Liver (tissue), 6 donors: ENCODE measurements at regions not wholly inside any gene's neighbourhood (a gene's known extent, or its start where the extent isn't known, plus 50 kb on each side); places are given as distances from the start of the nearest gene placed in this dataset.
"Not testable (repeated sequence)": the region's sequence is repeated elsewhere in the genome, so short reads cannot be mapped to it uniquely, and the experiment has no call there.

Experiments used
- DNase-seq: peaks from one replicate; pipeline ENCODE4 v3.0.0-alpha.2; 2017; ENCODE audit warnings: low spot score
- H3K27ac ChIP-seq, 2 donors: one replicate each; pipeline ENCODE4 v1.7.0; 2013; ENCODE audit warnings: inconsistent platforms in 2 of 2, low read length in 2 of 2, control low read depth in 1 of 2, low read depth in 1 of 2, mild to moderate bottlenecking in 1 of 2
- H3K27me3 ChIP-seq, 4 donors: one replicate each; pipeline versions ENCODE4 v1.6.1 to v1.7.0; 2013; ENCODE audit warnings: low read length in 3 of 4, inconsistent platforms in 1 of 4, mild to moderate bottlenecking in 1 of 4, moderate library complexity in 1 of 4; ENCODE audit not compliant: control insufficient read depth in 4 of 4, insufficient read depth in 4 of 4
- H3K36me3 ChIP-seq, 4 donors: one replicate each; pipeline versions ENCODE4 v1.6.1 to v1.7.0; 2013; ENCODE audit warnings: low read length in 3 of 4, mild to moderate bottlenecking in 3 of 4, low read depth in 1 of 4, moderate library complexity in 1 of 4; ENCODE audit not compliant: control insufficient read depth in 4 of 4, insufficient read depth in 3 of 4
- H3K4me1 ChIP-seq, 4 donors: one replicate each; pipeline versions ENCODE4 v1.6.1 to v1.7.0; 2013; ENCODE audit warnings: low read length in 3 of 4, mild to moderate bottlenecking in 3 of 4, moderate library complexity in 1 of 4; ENCODE audit not compliant: control insufficient read depth in 4 of 4, insufficient read depth in 4 of 4
- H3K4me3 ChIP-seq, 3 donors: one replicate each; pipeline versions ENCODE4 v1.6.1 to v1.7.0; 2013; ENCODE audit warnings: low read length in 3 of 3, control low read depth in 1 of 3, low read depth in 1 of 3, mild to moderate bottlenecking in 1 of 3
- H3K9ac ChIP-seq, 2 donors: one replicate each; pipeline ENCODE4 v1.7.0; 2013; ENCODE audit warnings: low read length in 2 of 2, mild to moderate bottlenecking in 2 of 2, moderate library complexity in 2 of 2, control low read depth in 1 of 2, low read depth in 1 of 2
- H3K9me3 ChIP-seq, 4 donors: one replicate each; pipeline versions ENCODE4 v1.6.1 to v1.7.0; 2013; ENCODE audit warnings: low read length in 3 of 4; ENCODE audit not compliant: control insufficient read depth in 4 of 4
- WGBS: extraction: QIAGEN DNeasy Blood & Tissue Kit; methylation state at CpG from one replicate; pipeline ENCODE4 v1.1.7; 2013; 5-methylcytosine and 5-hydroxymethylcytosine counted together
- donor health status: healthy.
- donor health status: healthy.
- donor health status: healthy.

GRCh38 chr1:224030257-224030656, 83.7 kb upstream of the FBXO28 start:
- DNase-seq, H3K36me3 ChIP-seq, H3K27me3 ChIP-seq, H3K4me1 ChIP-seq, H3K4me3 ChIP-seq, H3K27ac ChIP-seq, H3K9ac ChIP-seq, H3K9me3 ChIP-seq: not testable (repeated sequence)
- WGBS = 81% methylated on average over 6 of the region's 6 CpGs

GRCh38 chr1:224029286-224030025, 84.5 kb upstream of the FBXO28 start:
- H3K36me3 ChIP-seq, H3K4me1 ChIP-seq, H3K4me3 ChIP-seq, H3K9ac ChIP-seq, DNase-seq, H3K9me3 ChIP-seq, H3K27ac ChIP-seq, H3K27me3 ChIP-seq: not testable (repeated sequence)
- WGBS = 73% methylated on average over 4 of the region's 5 CpGs

DNA sequence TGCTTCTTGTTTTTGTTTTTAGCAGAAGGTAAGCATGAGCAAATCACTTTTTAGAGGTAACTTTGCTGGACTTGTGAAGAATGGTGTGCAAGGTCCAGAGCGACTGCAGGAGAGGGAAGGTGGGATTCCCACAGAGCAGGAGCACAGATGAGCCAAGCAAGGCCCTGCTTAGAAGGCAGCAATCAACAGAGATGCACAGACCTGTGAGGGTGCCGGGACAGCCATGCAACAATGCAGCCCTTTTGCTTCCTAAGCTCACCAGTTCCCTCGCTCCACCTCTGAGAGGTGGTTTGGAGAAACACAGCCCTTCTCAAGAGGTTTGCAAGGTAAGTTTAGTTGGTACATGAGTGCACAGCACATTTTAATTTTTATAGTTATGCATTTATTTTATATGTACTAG, 85.1 kb upstream of the FBXO28 start:
- not testable (repeated sequence) for H3K9ac ChIP-seq, H3K9me3 ChIP-seq, DNase-seq, H3K27me3 ChIP-seq, H3K27ac ChIP-seq, H3K4me3 ChIP-seq, H3K36me3 ChIP-seq, H3K4me1 ChIP-seq
- WGBS = 97% methylated on average over 3 of the region's 3 CpGs

- not testable (repeated sequence) for H3K9ac ChIP-seq, H3K27ac ChIP-seq, H3K27me3 ChIP-seq, H3K36me3 ChIP-seq, H3K4me3 ChIP-seq, DNase-seq, H3K4me1 ChIP-seq, H3K9me3 ChIP-seq
- whole genome bisulfite sequencing = 69% methylated on average over 3 of the region's 3 CpGs
Measured at GRCh38 chr1:224023122-224023521, 90.8 kb upstream of the FBXO28 start.

GRCh38 chr1:224022249-224022970, 91.5 kb upstream of the FBXO28 start:
- 85% methylated on average over 7 of the region's 7 CpGs for WGBS
- H3K27ac ChIP-seq, DNase-seq, H3K9ac ChIP-seq, H3K4me1 ChIP-seq, H3K36me3 ChIP-seq, H3K27me3 ChIP-seq, H3K4me3 ChIP-seq, H3K9me3 ChIP-seq: not testable (repeated sequence)

DNA sequence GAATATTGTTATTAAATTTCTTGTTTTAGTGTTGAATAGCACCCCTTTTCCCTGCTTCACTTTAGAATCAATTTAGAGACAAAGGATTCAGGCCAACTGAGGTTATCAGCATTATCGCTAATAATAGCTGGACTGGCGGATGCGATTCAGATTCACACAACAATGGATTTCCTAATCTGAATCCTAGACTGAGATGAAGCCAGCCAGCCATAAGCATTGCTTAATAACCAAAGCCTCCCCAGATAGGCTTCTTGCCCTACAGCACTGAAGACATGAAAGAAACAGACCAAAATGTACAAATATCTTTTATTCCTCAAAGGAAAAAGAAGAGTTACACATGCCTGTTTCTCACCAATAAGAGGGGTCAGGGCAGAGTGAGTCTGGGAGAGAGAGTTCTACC, 94.0 kb upstream of the FBXO28 start:
- H3K4me3 ChIP-seq = not testable (repeated sequence)

DNA sequence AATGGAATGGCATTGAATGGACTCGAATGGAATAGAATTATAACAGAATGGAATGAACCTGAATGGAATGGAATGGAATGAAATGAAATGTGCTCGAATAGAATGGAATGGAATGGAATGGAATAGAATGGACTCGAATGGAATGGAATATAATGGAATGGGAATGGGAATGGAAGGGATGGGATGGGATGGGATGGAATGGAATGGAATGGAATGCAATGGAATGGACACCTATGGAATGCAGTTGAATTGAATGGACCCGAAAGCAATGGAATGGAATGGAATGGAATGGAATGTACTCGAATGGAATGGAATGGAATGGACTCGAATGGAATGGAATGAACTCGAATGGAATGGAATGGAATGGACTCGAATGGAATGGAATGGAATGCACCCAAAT, 98.1 kb upstream of the FBXO28 start:
- H3K9ac ChIP-seq, H3K4me1 ChIP-seq, H3K27ac ChIP-seq, H3K27me3 ChIP-seq, H3K36me3 ChIP-seq, DNase-seq: not testable (repeated sequence)
- Histone ChIP-seq H3K4me3 (peak overlapping the region in 1 of 3 donors; percentile 44), H3K9me3 (peaks cover 7 to 31% (median 16%) of the 10 kb centered on the region in 4 donors)
- WGBS = 96% methylated on average over 8 of the region's 8 CpGs

More for the DNA sequence above, 94.0 kb upstream of the FBXO28 start:
- not testable (repeated sequence) for H3K9me3 ChIP-seq, H3K27me3 ChIP-seq, H3K4me1 ChIP-seq, H3K9ac ChIP-seq, H3K36me3 ChIP-seq, DNase-seq, H3K27ac ChIP-seq
- WGBS = 89% methylated on average over 3 of the region's 3 CpGs
